PC-9 (cell line): ENCODE measurements at regions not wholly inside any gene's neighbourhood (a gene's known extent, or its start where the extent isn't known, plus 50 kb on each side); places are given as distances from the start of the nearest gene placed in this dataset.

Source experiments
- CTCF ChIP-seq: fragments of 200-600 bp; sonication (generic); conservative IDR thresholded peaks from 2 replicates; pipeline ENCODE4 v1.6.1; 2017; ENCODE audit warnings: mixed run types, antibody characterized with exemption, mild to moderate bottlenecking, moderate library complexity
- EZH2 ChIP-seq: fragments of 200-600 bp; sonication (generic); IDR thresholded peaks from 2 replicates; pipeline ENCODE4 v1.8.0; 2017; ENCODE audit warnings: antibody characterized with exemption, low read depth

- TF ChIP-seq EZH2, result no peak
- no peak for TF ChIP-seq CTCF
Observed at GRCh38 chrX:126027229-126027628, 138.9 kb downstream of the DCAF12L2 start.
